LNCAP (cell line): ENCODE measurements at regions not wholly inside any gene's neighbourhood (a gene's known extent, or its start where the extent isn't known, plus 50 kb on each side); places are given as distances from the start of the nearest gene placed in this dataset.

Experiments used
- TF ChIP-seq, protein P1 (sequence below): fragments of 450-650 bp; IDR thresholded peaks from 2 replicates; pipeline ENCODE4 v1.5.1; 2017; ENCODE audit warnings: mild to moderate bottlenecking

DNA sequence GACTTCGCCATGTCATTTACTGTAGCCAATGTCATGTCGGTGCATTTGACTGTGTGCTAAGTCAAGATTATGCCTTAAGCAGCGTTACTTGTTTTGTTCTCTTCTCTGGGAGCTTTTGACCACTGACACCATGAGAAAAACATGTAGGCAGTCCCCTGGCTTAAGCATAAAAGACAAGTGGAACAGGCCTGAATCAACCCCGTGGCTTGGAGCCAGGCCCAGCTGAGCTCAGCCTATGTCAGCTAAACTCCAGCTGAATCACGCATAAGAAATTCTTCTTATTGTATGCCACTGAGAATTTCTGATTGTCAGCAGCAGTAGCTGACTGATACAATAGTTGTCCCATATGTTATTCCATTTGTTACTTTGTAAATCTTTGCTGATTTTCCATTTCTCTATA, 261.9 kb downstream of the CBLL2 start:
- TF ChIP-seq, protein P1, sequence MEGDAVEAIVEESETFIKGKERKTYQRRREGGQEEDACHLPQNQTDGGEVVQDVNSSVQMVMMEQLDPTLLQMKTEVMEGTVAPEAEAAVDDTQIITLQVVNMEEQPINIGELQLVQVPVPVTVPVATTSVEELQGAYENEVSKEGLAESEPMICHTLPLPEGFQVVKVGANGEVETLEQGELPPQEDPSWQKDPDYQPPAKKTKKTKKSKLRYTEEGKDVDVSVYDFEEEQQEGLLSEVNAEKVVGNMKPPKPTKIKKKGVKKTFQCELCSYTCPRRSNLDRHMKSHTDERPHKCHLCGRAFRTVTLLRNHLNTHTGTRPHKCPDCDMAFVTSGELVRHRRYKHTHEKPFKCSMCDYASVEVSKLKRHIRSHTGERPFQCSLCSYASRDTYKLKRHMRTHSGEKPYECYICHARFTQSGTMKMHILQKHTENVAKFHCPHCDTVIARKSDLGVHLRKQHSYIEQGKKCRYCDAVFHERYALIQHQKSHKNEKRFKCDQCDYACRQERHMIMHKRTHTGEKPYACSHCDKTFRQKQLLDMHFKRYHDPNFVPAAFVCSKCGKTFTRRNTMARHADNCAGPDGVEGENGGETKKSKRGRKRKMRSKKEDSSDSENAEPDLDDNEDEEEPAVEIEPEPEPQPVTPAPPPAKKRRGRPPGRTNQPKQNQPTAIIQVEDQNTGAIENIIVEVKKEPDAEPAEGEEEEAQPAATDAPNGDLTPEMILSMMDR, result no peak

DNA sequence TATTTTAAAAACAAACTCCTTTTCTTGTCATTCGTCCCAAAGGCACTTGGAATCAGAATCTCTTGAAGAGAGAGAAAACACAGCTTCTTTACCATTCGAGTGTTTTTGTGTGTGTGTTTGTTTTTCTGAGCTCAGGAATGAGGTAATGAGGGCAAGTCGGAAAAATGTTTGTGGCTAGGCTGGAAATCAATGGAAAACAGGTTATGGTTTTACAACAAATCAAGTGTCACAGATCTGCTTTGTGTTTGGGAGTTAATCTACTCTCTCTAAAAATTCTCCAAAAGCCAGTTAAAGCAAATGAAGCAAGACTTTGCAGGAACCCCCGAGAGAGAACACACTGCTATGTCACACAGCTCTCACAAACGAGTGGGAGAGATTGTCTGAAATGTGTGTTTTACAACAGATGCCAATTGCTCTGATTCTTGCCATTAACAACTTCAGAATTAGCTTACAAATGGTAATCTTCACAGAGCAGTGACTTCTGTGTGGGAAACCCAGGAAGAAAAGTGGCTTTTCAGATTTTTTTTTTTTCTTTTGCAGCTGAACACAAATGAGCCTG, 264.1 kb downstream of the CBLL2 start:
- TF ChIP-seq, protein P1, result no peak

DNA sequence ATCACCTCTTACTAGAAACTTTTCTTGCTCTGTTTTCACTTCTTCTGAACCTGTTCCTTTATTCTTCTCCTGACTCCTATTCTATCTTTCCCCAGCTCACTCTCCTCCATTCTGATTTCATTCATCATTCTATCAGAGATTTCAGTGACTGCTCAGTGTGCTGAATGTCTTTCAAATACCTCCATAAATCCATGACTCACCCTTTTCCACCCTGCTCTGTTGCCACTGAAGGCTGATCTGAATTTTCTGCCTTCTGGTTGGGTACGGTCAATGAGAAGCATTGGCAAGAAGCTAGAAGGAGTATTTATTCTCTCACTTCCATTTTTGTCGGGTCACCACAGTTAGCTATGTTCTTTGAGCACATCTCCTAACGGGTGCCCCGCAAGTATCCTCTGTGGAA, 265.9 kb downstream of the CBLL2 start:
- TF ChIP-seq, protein P1, result no peak

DNA sequence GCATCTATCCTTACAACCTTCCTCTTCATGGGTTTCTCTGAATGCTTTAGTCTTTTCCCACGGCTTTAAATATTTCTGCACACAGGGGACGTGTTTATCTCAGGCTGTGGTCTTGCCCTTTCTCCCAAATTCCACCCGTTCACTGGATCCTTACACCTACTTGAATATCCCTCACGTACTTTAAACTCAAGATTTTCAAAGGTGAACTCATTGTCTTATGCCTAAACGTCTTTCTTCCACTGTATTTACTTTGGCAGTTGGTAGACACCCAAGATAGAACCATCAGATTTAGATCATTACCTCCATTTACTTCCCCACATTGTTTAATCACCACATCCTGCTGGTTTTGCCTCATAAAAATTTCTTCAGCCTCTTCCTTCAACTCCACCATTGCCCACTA, 269.2 kb downstream of the CBLL2 start:
- TF ChIP-seq, protein P1, result no peak

DNA sequence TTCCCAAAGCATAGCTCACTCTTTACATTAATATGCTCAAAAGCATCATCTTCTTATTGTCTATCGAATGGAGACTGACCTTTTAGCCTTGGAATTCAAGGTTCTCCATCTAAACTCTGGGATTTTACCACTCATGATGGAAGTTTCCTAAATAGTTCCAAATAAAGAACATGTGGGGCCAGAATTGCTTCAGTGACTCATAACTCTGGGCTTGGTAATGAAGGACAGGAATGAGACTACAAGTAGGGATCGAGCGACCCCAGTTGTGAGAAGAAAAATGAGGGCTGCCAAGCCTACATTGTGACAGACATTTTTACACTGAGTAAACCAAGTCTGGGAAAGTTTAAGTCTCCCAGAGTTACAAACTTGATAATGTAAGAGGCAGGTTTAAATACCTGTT, 269.9 kb downstream of the CBLL2 start:
- TF ChIP-seq, protein P1, result no peak

DNA sequence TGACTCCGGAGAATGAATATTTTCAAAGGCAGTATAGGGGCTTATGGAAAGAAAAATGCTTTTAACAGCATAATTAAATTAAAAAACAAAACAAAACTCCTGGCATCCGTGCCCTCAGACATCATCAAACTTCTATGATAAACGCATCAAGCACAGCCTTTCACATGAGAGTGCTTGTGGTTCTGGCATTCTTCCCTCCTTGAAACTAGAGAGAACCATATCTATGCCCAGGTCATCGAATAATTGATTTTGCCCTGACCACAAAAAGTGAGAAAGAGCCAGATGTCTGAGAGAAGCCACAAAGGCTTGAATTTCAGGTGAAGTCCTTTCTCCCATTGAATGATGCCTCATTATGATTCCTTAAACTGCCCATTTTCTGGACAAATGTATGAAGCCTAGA, 286.8 kb downstream of the CBLL2 start:
- TF ChIP-seq, protein P1, result no peak

DNA sequence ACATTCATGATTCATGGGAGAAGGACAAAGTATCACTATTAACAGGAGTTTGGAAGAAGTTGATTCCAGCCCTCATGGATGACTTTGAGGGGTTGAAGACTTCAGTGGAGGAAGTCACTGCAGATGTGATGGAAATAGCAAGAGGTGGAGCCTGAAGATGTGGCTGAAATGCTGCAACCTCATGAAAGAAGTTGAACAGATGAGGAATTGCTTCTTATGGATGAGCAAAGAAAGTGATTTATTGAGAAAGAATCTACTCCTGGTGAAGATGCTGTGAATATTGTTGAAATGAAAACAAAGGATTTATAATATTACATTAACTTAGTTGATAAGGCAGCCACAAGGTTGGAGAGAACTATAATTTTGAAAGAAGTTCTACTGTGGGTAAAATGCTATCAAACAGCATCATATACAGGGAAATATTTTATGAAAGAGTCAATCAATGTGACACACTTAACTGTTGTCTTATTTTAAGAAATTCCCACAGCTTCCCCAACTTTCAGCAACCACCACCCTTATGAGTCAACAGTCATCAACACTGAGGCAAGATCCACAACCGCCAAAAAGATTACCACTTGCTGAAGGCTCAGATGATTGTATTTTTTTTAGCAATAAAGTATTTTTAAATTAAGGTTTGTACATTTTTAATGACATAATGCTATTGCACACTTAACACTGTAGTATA, 302.6 kb downstream of the CBLL2 start:
- TF ChIP-seq, protein P1, result no peak
